SJCRH30 (cell line): ENCODE measurements at regions not wholly inside any gene's neighbourhood (a gene's known extent, or its start where the extent isn't known, plus 50 kb on each side); places are given as distances from the start of the nearest gene placed in this dataset.
A peak's percentile ranks its signal among the peaks of the same experiment; 100 is the strongest.

Source experiments
- DNase-seq, 2 experiments: peaks; one replicate each; pipeline ENCODE4 v3.0.0-alpha.2; 2015 to 2020
- H3K27ac ChIP-seq: fragments of 250-450 bp; sonication (Bioruptor Pico); 2 replicates; pipeline ENCODE4 v1.5.1; 2020; ENCODE audit warnings: mild to moderate bottlenecking, moderate library complexity
- H3K27me3 ChIP-seq: fragments of 250-450 bp; sonication (Bioruptor Pico); 2 replicates; pipeline ENCODE4 v1.5.1; 2020; ENCODE audit warnings: mild to moderate bottlenecking, moderate library complexity
- H3K36me3 ChIP-seq: fragments of 250-450 bp; sonication (Bioruptor Pico); 2 replicates; pipeline ENCODE4 v1.5.1; 2020; ENCODE audit warnings: mild to moderate bottlenecking, moderate library complexity
- H3K4me1 ChIP-seq: fragments of 250-450 bp; sonication (Bioruptor Pico); 2 replicates; pipeline ENCODE4 v1.5.1; 2020; ENCODE audit warnings: mild to moderate bottlenecking, moderate library complexity
- H3K4me3 ChIP-seq: fragments of 250-450 bp; sonication (Bioruptor Pico); 2 replicates; pipeline ENCODE4 v1.5.1; 2020; ENCODE audit warnings: mild to moderate bottlenecking, moderate library complexity
- H3K9me3 ChIP-seq: fragments of 250-450 bp; sonication (Bioruptor Pico); replicated peaks from 2 replicates; pipeline ENCODE4 v1.5.1; 2020; ENCODE audit warnings: mild to moderate bottlenecking, moderate library complexity

DNA sequence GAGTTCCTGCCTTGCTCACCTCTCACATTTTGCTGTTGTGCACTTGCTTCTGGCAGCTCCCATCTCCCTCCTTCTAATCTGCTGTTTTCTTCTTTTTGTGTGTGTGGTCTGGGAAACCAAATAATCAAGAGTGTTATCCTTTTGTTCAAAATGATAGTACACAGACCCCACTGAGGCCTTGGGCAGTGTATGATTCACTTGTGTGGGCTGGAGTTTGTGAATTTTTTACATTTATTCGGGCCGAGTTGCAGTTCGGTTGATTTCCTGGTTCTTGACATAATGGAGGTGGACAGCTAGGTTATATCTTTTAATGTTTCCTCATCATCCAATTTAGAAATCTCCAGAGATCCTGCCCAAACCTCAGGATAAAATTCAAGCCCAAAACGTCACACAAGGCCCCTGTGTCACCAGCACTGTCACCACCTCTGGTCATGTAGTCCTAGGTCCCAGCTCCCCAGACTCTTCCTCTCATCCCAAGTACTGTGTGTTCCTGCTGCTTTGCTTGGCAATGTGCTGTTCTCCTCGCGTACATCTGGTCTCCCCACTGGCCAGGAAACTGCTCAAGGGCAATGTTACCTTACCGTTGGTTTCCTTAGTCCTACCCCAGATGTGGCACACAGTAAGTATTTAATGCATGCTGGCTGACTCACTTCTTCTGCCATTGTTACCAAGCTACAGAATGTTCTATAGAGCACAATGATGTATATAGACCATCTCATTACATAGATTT lies 55.7 kb upstream of the PHACTR2 start:
- DNase-seq: no peak
- H3K4me3 ChIP-seq: no peak overlapping the region
- H3K4me1 ChIP-seq: peaks cover 16% of the 10 kb centered on the region
- no peaks in the 10 kb centered on the region for H3K27me3 ChIP-seq
- no peak overlapping the region for H3K27ac ChIP-seq
- no peaks in the 10 kb centered on the region for H3K9me3 ChIP-seq
- H3K36me3 ChIP-seq: no peaks in the 10 kb centered on the region

DNA sequence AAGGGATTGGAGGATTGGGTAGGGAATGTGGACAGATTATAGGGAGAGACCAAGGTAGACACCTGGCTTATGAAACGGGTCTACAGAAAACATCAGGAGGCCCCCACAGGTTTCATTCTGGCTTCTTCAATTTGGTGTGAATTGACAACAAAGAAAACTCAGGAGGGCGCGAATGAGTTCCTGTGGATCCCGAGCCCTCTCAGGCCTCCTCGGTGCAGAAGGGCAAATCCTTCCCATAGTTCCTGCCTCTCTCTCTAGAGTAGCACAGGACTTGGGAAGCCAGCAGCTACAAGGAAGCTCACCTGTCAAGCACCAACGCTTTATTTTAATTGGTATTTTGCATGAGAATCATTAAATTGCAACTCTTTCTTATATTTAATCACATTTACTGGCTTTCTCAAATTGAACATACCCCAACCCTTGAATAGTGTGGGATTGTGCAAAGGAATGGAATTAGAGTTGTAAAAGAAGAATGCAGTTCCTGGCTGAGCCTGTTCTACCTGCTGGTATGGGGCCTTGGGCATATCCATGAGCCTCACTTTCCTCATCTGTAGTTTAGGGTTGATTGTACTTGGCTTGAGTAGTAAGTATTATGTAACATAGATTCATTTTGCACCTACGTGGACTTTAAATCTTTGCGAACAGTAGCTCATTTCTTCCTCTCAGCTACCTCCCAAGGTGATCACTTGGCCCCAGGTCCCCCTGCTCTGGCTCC lies 56.4 kb upstream of the PHACTR2 start:
- Histone ChIP-seq H3K4me1 (peaks cover 16% of the 10 kb centered on the region), H3K36me3 (no peaks in the 10 kb centered on the region), H3K4me3 (no peak overlapping the region), H3K9me3 (no peaks in the 10 kb centered on the region), H3K27me3 (no peaks in the 10 kb centered on the region), H3K27ac (no peak overlapping the region)
- DNase-seq: no peak

DNA sequence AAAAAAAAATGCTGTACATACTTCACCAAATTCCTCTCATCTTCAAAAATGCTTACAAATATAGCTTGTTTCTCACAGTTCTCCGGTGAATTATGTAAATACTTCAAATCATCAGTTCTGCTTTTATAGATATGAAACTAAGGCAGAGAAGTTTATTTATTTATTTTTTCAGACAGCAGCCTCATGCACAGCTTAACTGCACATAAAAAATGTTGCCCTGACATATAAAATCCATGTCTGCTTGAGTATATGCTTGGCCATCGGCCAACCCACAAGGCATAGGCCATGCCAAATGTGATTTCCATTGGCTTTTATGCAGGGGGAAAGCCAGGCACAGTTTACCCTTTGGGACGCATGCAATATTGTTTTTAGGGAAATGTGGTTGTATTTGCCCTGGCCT lies 57.3 kb upstream of the PHACTR2 start:
- Histone ChIP-seq H3K4me1 (peaks cover 16% of the 10 kb centered on the region), H3K27ac (no peak overlapping the region), H3K27me3 (no peaks in the 10 kb centered on the region), H3K36me3 (no peaks in the 10 kb centered on the region), H3K9me3 (no peaks in the 10 kb centered on the region), H3K4me3 (no peak overlapping the region; the same call in 1 of the 2 replicates)
- DNase-seq: peak; percentile 47 to 71

DNA sequence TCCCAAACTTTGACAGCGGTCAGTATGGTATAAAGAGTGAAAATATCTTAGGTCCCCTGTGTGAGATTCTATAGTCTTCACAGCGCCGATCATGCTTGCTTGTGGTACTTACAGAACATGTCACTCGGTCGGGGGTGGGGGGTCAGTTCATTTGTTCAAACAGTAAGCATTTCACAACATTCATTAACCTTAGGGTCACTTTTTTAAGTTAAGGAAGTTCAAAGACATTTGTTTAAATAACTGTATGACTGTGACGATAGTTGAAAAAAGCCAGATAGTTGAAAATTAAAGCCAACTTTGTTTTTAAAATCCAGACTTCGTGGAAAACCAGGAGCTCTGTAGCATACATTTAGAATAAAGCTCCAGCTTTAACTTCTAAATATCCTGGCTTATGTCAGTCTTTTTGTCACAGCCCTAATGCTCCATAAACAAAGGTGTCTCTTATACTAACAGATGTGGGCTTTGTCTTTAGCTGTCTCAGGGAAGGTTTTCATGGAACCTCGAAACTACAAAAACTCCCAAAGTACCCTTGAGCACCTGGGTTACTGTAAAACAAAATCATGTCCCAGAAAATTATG lies 57.9 kb upstream of the PHACTR2 start:
- peak in 1 of 2 experiments; percentile 32 for DNase-seq
- peaks cover 16% of the 10 kb centered on the region for H3K4me1 ChIP-seq
- H3K4me3 ChIP-seq: peak overlapping the region; percentile 10; the same call in 1 of the 2 replicates
- no peaks in the 10 kb centered on the region for H3K36me3 ChIP-seq
- H3K27me3 ChIP-seq: no peaks in the 10 kb centered on the region
- no peaks in the 10 kb centered on the region for H3K9me3 ChIP-seq
- no peak overlapping the region for H3K27ac ChIP-seq

DNA sequence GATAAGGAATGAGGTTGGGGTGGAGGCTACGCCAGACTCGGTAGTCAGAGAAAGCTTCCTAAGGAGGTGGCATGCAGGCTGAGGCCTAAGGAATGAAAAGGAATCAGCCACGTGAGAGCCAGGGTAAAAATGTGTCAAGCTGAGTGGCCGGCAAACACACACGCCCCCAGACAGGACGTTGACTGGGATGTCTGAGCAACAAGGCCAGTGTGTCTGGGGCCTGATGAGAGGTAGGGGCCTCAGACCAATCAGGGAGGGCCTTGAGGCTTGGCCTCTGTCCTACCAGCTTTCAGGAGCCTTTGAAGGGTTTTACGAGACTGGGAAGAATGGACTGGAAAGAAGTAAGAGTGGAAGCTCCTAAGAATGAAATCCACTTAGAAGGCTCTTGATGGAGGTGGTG lies 61.0 kb upstream of the PHACTR2 start:
- peaks cover 16% of the 10 kb centered on the region for H3K4me1 ChIP-seq
- no peak for DNase-seq
- H3K9me3 ChIP-seq: no peaks in the 10 kb centered on the region
- no peak overlapping the region for H3K4me3 ChIP-seq
- H3K27me3 ChIP-seq: no peaks in the 10 kb centered on the region
- H3K36me3 ChIP-seq: no peaks in the 10 kb centered on the region
- H3K27ac ChIP-seq: no peak overlapping the region

DNA sequence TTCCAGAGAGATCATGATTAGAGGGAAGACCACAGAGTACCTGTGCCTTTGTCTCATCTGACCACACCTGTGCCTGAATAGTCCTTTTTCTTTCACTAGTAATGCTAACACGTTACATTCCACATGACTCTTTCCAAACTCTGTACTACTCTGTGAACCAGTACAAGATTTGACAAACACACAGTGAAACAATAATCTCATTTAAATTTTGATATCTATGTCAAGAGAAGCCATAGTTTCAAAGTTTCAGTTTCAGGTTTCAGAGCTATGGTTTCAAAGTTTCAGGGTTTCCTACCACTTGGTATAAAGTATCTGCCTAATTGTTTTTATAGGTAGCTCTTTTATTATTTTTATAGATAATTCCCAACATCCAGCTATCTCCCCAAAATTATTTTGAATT lies 62.0 kb upstream of the PHACTR2 start:
- Histone ChIP-seq H3K9me3 (no peaks in the 10 kb centered on the region), H3K27me3 (no peaks in the 10 kb centered on the region)

DNA sequence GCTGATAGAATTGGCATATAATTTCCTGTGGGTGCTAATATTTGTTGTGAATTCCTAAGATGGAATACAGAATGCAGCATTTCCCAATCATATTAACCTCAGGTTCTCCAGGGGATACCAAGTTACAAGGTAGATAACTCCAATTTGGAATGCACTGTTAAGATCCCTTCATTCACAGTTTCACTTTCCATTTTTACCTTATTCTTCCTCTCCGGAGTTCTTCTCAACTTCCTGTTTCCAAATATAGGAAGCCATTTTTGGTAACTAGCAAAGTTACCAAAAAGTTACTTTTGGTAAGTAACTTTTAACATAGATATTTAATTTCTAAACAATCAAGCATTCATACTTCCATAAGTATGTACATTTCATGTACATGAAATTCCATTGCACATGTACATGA lies 63.5 kb upstream of the PHACTR2 start:
- Histone ChIP-seq H3K9me3 (no peaks in the 10 kb centered on the region), H3K27me3 (no peaks in the 10 kb centered on the region), H3K27ac (no peak overlapping the region), H3K4me3 (no peak overlapping the region), H3K4me1 (peaks cover under 1% of the 10 kb centered on the region), H3K36me3 (no peaks in the 10 kb centered on the region)
- DNase-seq: no peak

More for the DNA sequence above, 62.0 kb upstream of the PHACTR2 start:
- Histone ChIP-seq H3K4me1 (peaks cover 14% of the 10 kb centered on the region), H3K4me3 (no peak overlapping the region), H3K27ac (no peak overlapping the region), H3K36me3 (no peaks in the 10 kb centered on the region)
- no peak for DNase-seq

DNA sequence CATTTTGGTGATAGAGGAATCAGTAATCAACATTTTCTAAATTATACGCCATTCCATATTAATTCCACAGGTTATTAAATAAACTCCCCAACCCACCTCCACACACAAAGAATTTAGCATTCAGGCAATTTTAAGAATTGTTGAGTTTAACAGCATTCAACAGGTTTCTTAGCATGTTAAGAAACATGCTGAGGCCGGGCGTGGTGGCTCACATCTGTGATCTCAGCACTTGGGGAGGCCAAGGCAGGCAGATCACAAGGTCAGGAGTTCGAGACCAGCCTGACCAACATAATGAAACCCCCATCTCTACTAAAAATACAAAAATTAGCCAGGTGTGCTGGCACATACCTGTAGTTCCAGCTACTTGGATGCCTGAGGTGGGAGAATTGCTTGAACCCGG lies 64.0 kb upstream of the PHACTR2 start:
- no peak overlapping the region for H3K27ac ChIP-seq
- no peak overlapping the region for H3K4me3 ChIP-seq
- no peaks in the 10 kb centered on the region for H3K27me3 ChIP-seq
- DNase-seq: no peak
- no peaks in the 10 kb centered on the region for H3K4me1 ChIP-seq
- no peaks in the 10 kb centered on the region for H3K36me3 ChIP-seq
- no peaks in the 10 kb centered on the region for H3K9me3 ChIP-seq

DNA sequence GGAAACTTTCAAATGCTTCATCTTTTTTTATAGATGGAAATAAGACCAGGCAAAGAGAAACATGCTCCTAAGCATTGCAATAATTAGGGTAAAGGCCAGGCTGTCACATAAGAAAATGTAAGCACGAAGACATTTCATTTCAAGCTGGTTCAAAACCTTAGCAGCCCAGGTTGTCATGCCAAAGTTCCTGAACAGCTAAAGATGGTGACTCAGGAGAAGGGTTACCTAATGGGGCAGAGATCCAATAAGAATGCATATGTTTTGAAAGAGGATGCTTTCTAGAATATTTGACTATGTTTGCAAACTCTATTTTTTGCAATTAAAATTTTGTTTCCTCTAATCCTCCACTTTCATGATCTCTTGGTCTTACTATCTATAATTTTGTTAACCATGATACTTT lies 65.6 kb upstream of the PHACTR2 start:
- no peaks in the 10 kb centered on the region for H3K36me3 ChIP-seq
- no peak overlapping the region for H3K27ac ChIP-seq
- no peak overlapping the region for H3K4me3 ChIP-seq
- no peak for DNase-seq
- H3K9me3 ChIP-seq: no peaks in the 10 kb centered on the region
- no peaks in the 10 kb centered on the region for H3K4me1 ChIP-seq
- H3K27me3 ChIP-seq: no peaks in the 10 kb centered on the region

DNA sequence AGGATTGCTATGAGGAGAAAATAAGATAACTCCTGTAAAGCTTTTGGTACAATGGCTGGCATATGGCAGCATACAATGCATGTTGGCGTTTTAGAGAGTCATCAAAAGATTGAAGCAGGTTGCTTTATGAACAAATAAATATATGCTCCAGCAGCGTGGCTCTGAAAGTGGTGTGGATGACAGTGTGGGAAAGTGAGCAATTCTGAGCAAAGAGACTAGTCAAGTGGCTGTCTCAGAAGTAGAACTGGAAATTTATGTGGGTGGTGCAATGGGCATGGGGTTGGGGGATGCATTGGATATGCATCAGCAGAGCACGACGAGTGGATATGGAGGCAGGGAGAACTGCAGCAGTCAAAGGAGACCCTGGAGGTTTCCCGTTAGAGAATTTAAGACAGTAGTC lies 66.2 kb upstream of the PHACTR2 start:
- no peaks in the 10 kb centered on the region for H3K36me3 ChIP-seq
- H3K4me3 ChIP-seq: no peak overlapping the region
- H3K4me1 ChIP-seq: no peaks in the 10 kb centered on the region
- DNase-seq: no peak
- H3K27ac ChIP-seq: no peak overlapping the region
- no peaks in the 10 kb centered on the region for H3K27me3 ChIP-seq
- H3K9me3 ChIP-seq: no peaks in the 10 kb centered on the region

DNA sequence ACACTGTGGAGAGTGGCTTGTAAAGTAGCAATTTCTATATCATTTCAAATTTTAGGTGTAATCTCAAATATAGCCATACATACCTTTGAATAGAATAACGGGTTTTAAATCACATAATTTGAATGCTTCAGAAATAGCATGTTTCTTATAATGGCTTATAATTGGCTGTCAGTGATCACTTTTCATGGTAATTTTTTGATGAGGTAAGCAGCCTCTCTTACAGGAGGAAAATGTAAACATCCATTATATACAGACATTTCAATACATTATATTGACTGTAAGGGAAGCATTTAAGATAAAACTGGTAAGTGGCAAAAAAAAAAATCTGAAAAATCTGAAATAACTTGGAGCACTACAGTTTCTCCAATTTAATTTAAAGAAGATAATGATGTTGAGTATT lies 67.8 kb upstream of the PHACTR2 start:
- no peaks in the 10 kb centered on the region for H3K36me3 ChIP-seq
- no peak for DNase-seq

DNA sequence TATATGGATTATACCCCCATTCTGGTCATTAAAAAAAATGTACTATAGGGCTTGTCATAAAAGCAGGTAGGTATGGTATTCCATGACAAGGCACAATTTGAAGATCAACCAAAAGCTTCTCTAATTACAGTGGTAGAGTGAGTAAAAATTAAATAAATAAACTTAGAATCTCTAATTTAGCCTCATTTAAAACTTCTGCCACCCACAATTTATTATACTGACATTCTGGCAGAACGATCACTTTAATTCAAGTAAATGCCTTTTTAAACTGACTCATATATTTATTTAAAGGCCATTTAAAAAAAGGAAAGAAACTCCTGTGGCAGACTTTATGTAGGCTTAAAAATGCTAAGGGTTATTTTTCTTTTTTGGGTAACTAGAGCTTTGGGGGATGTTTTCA lies 68.3 kb upstream of the PHACTR2 start:
- H3K9me3 ChIP-seq: no peaks in the 10 kb centered on the region
- H3K27ac ChIP-seq: no peak overlapping the region
- DNase-seq: no peak
- no peaks in the 10 kb centered on the region for H3K4me1 ChIP-seq
- no peaks in the 10 kb centered on the region for H3K27me3 ChIP-seq
- no peaks in the 10 kb centered on the region for H3K36me3 ChIP-seq
- H3K4me3 ChIP-seq: no peak overlapping the region

More for the DNA sequence above, 67.8 kb upstream of the PHACTR2 start:
- no peak overlapping the region for H3K4me3 ChIP-seq
- no peaks in the 10 kb centered on the region for H3K9me3 ChIP-seq
- H3K4me1 ChIP-seq: no peaks in the 10 kb centered on the region
- H3K27ac ChIP-seq: no peak overlapping the region
- H3K27me3 ChIP-seq: no peaks in the 10 kb centered on the region

DNA sequence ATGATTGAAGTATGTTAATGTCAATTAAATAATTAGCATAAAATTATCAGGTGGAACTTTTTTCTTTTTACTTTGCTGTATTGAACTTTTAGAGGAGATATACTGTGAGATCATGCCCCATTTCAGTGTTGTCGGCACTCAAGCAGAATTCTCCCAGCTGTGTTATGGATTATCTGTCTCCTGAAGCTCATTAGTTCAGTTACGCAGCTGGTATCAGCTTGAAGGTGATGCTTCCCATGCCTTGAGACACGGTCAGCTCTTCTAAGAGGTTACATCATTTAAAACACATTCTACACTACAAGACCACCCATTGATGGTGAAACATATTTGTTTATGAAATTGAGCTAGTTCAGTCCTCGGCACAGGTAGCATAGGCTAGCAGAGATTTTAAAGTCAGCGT lies 68.9 kb upstream of the PHACTR2 start:
- H3K9me3 ChIP-seq: no peaks in the 10 kb centered on the region
- no peak overlapping the region for H3K4me3 ChIP-seq
- H3K27me3 ChIP-seq: no peaks in the 10 kb centered on the region
- H3K27ac ChIP-seq: no peak overlapping the region
- no peaks in the 10 kb centered on the region for H3K36me3 ChIP-seq
- DNase-seq: no peak
- H3K4me1 ChIP-seq: no peaks in the 10 kb centered on the region

DNA sequence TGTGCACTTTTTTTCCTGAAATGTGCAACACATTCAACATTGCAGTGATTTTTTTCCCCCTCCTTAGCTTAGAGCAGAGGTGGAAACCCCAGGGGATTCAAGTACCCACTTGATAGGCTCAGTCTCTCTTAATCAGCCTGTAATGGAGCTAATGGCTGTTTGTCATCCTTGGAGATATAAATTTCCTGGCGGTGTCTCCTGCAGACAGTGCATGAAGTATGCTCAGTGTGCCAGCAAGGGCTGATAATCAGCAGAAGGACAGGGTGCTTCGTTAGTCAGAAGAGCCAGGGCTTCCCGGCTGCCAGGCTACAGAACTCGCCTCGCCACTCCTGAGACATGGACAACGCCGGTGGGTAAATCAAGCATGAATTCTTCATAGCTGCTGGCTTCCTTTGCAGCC lies 69.8 kb upstream of the PHACTR2 start:
- Histone ChIP-seq H3K4me1 (no peaks in the 10 kb centered on the region), H3K27me3 (no peaks in the 10 kb centered on the region), H3K36me3 (no peaks in the 10 kb centered on the region), H3K27ac (no peak overlapping the region), H3K4me3 (no peak overlapping the region), H3K9me3 (no peaks in the 10 kb centered on the region)
- no peak for DNase-seq

DNA sequence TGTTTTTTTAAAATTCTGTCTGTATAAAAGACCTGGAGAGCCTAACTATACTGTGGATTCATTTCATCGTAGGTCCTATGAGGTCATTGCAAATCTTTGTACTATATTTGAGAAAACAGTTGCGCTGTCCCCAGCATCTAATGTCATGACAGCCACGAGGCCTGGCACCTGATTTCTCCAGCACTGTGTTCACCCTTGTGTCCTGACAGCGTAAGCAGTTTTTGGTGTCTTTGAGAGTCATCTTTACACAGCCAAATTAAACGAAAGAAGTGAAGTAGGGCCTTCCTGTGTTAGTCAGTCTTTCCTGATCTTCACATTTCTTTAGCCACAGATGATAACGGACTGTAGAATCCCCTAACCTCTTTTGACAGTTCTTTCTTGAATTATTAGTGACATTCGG lies 70.6 kb upstream of the PHACTR2 start:
- no peak for DNase-seq
- H3K27me3 ChIP-seq: no peaks in the 10 kb centered on the region
- H3K4me3 ChIP-seq: no peak overlapping the region
- no peaks in the 10 kb centered on the region for H3K4me1 ChIP-seq
- H3K27ac ChIP-seq: no peak overlapping the region
- no peaks in the 10 kb centered on the region for H3K36me3 ChIP-seq
- H3K9me3 ChIP-seq: no peaks in the 10 kb centered on the region
